ENCODE measurements at regions not wholly inside any gene's neighbourhood (a gene's known extent, or its start where the extent isn't known, plus 50 kb on each side); places are given as distances from the start of the nearest gene placed in this dataset.

DNA sequence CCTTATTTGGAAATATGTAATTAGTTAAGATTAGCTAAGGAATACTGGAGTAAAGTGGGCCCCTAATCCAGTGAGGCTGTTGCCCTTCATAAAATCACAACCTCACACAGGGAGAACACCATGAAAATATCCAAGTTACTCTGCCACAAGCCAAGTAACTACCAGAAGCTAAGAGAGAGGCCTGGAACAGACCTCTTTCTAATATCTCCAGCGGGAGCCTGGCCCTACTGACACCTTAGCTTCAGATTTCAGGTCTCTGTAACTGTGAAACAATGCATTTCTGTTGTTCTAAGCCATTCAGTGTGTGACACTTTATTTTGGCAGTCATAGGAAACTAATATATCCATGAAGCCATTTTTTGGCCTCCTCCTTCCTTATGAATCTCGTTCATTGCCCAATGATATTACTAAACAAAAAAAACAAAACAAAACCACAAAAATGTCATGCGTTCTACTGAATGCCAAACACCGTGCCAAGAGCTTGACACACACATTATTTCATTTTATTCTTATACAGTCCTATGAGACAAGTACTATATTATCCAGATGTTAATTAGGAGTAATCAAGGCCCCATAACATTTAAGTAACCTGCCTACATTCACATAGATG, 699.0 kb downstream of the MAT2B start:
- TF ChIP-seq, protein P1, sequence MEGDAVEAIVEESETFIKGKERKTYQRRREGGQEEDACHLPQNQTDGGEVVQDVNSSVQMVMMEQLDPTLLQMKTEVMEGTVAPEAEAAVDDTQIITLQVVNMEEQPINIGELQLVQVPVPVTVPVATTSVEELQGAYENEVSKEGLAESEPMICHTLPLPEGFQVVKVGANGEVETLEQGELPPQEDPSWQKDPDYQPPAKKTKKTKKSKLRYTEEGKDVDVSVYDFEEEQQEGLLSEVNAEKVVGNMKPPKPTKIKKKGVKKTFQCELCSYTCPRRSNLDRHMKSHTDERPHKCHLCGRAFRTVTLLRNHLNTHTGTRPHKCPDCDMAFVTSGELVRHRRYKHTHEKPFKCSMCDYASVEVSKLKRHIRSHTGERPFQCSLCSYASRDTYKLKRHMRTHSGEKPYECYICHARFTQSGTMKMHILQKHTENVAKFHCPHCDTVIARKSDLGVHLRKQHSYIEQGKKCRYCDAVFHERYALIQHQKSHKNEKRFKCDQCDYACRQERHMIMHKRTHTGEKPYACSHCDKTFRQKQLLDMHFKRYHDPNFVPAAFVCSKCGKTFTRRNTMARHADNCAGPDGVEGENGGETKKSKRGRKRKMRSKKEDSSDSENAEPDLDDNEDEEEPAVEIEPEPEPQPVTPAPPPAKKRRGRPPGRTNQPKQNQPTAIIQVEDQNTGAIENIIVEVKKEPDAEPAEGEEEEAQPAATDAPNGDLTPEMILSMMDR (IDR thresholded peaks at IDR 0.05): no peak
- no peak for TF ChIP-seq POLR2A (IDR thresholded peaks at IDR 0.05)
